ENCODE measurements at regions not wholly inside any gene's neighbourhood (a gene's known extent, or its start where the extent isn't known, plus 50 kb on each side); places are given as distances from the start of the nearest gene placed in this dataset.
"Not testable (repeated sequence)": the region's sequence is repeated elsewhere in the genome, so short reads cannot be mapped to it uniquely, and the experiment has no call there.

GRCh38 chr6:165135889-165136288 lies 173.5 kb downstream of the C6orf118 start:
- Mint-ChIP-seq H3K4me1 (no peaks in the 10 kb centered on the region), H3K4me3 (no peak overlapping the region), H3K27me3 (no peaks in the 10 kb centered on the region), H3K9me3 (peaks cover 9 to 32% (median 23%) of the 10 kb centered on the region in 7 donors), H3K36me3 (no peaks in the 10 kb centered on the region), H3K27ac (no peak overlapping the region)
- DNase-seq, result no peak
- ATAC-seq (ENCODE audit: low read depth in 2 of 2), result no peak

- no peaks in the 10 kb centered on the region for H3K4me1 Mint-ChIP-seq
- no peak overlapping the region for H3K27ac Mint-ChIP-seq
Observed at GRCh38 chr6:165129086-165129485, 180.3 kb downstream of the C6orf118 start.

GRCh38 chr6:165127743-165128142 lies 181.7 kb downstream of the C6orf118 start:
- not testable (repeated sequence) for H3K36me3 Mint-ChIP-seq; H3K4me1 Mint-ChIP-seq; H3K4me3 Mint-ChIP-seq; ATAC-seq (ENCODE audit: low read depth in 2 of 2); DNase-seq; H3K27me3 Mint-ChIP-seq
- peak overlapping the region in 1 of 6 donors; percentile 52 for H3K27ac Mint-ChIP-seq
- H3K9me3 Mint-ChIP-seq, result peaks cover 0 to 21% (median 5%) of the 10 kb centered on the region in 7 donors

More at GRCh38 chr6:165129086-165129485, 180.3 kb downstream of the C6orf118 start:
- ATAC-seq (ENCODE audit: low read depth in 2 of 2) (no peak), DNase-seq (no peak)
- Mint-ChIP-seq H3K9me3 (peaks cover 0 to 23% (median 8%) of the 10 kb centered on the region in 7 donors), H3K36me3 (no peaks in the 10 kb centered on the region), H3K27me3 (no peaks in the 10 kb centered on the region), H3K4me3 (no peak overlapping the region)

- H3K27me3 Mint-ChIP-seq; H3K9me3 Mint-ChIP-seq; H3K4me3 Mint-ChIP-seq; H3K4me1 Mint-ChIP-seq; H3K27ac Mint-ChIP-seq; H3K36me3 Mint-ChIP-seq; ATAC-seq (ENCODE audit: low read depth in 2 of 2); DNase-seq: not testable (repeated sequence)
Observed at GRCh38 chr6:165124681-165125080, 184.7 kb downstream of the C6orf118 start.

GRCh38 chr6:165119231-165120020 lies 190.0 kb downstream of the C6orf118 start:
- DNase-seq (no peak), ATAC-seq (ENCODE audit: low read depth in 2 of 2) (no peak)
- no peak overlapping the region for H3K27ac Mint-ChIP-seq
- no peak overlapping the region for H3K4me3 Mint-ChIP-seq
- no peaks in the 10 kb centered on the region for H3K36me3 Mint-ChIP-seq
- no peaks in the 10 kb centered on the region for H3K4me1 Mint-ChIP-seq
- H3K9me3 Mint-ChIP-seq, result peaks cover 3 to 13% (median 6%) of the 10 kb centered on the region in 7 donors
- no peaks in the 10 kb centered on the region for H3K27me3 Mint-ChIP-seq

- H3K36me3 Mint-ChIP-seq, result no peaks in the 10 kb centered on the region
- no peaks in the 10 kb centered on the region for H3K4me1 Mint-ChIP-seq
- no peak overlapping the region for H3K4me3 Mint-ChIP-seq
- H3K9me3 Mint-ChIP-seq, result peaks cover 6 to 20% (median 11%) of the 10 kb centered on the region in 7 donors
- H3K27me3 Mint-ChIP-seq, result no peaks in the 10 kb centered on the region
- ATAC-seq (ENCODE audit: low read depth in 2 of 2) (no peak), DNase-seq (no peak)
- H3K27ac Mint-ChIP-seq, result no peak overlapping the region
Observed at GRCh38 chr6:165118736-165119135, 190.7 kb downstream of the C6orf118 start.

GRCh38 chr6:165117806-165118205 lies 191.6 kb downstream of the C6orf118 start:
- Mint-ChIP-seq H3K4me3 (no peak overlapping the region), H3K36me3 (no peaks in the 10 kb centered on the region), H3K9me3 (peaks cover 9 to 28% (median 14%) of the 10 kb centered on the region in 7 donors), H3K27ac (peak overlapping the region in 1 of 6 donors; percentile 3), H3K27me3 (no peaks in the 10 kb centered on the region), H3K4me1 (no peaks in the 10 kb centered on the region)
- ATAC-seq (ENCODE audit: low read depth in 2 of 2), result no peak
- no peak for DNase-seq

GRCh38 chr6:165117121-165117520 lies 192.3 kb downstream of the C6orf118 start:
- Mint-ChIP-seq H3K4me3 (peak overlapping the region in 1 of 8 donors; percentile 76), H3K27me3 (no peaks in the 10 kb centered on the region), H3K4me1 (no peaks in the 10 kb centered on the region), H3K27ac (no peak overlapping the region), H3K9me3 (peaks cover 10 to 29% (median 17%) of the 10 kb centered on the region in 7 donors), H3K36me3 (no peaks in the 10 kb centered on the region)
- no peak for DNase-seq
- no peak for ATAC-seq (ENCODE audit: low read depth in 2 of 2)

- no peaks in the 10 kb centered on the region for H3K36me3 Mint-ChIP-seq
- H3K9me3 Mint-ChIP-seq, result peaks cover 10 to 28% (median 14%) of the 10 kb centered on the region in 7 donors
- H3K4me1 Mint-ChIP-seq, result no peaks in the 10 kb centered on the region
- no peak for ATAC-seq (ENCODE audit: low read depth in 2 of 2)
- no peak overlapping the region for H3K27ac Mint-ChIP-seq
- no peak overlapping the region for H3K4me3 Mint-ChIP-seq
- no peak for DNase-seq
- H3K27me3 Mint-ChIP-seq, result no peaks in the 10 kb centered on the region
Observed at GRCh38 chr6:165110860-165111259, 198.5 kb downstream of the C6orf118 start.

GRCh38 chr6:165109011-165109410 lies 200.4 kb downstream of the C6orf118 start:
- H3K4me1 Mint-ChIP-seq, result no peaks in the 10 kb centered on the region
- no peak overlapping the region for H3K4me3 Mint-ChIP-seq
- peaks cover 4 to 16% (median 12%) of the 10 kb centered on the region in 7 donors for H3K9me3 Mint-ChIP-seq
- no peaks in the 10 kb centered on the region for H3K36me3 Mint-ChIP-seq
- DNase-seq (no peak), ATAC-seq (ENCODE audit: low read depth in 2 of 2) (no peak)
- H3K27ac Mint-ChIP-seq, result no peak overlapping the region
- no peaks in the 10 kb centered on the region for H3K27me3 Mint-ChIP-seq

- Mint-ChIP-seq H3K36me3 (no peaks in the 10 kb centered on the region), H3K27ac (no peak overlapping the region), H3K4me3 (no peak overlapping the region), H3K9me3 (peaks cover 0 to 14% (median 5%) of the 10 kb centered on the region in 7 donors), H3K27me3 (no peaks in the 10 kb centered on the region), H3K4me1 (no peaks in the 10 kb centered on the region)
- ATAC-seq (ENCODE audit: low read depth in 2 of 2) (no peak), DNase-seq (no peak)
Observed at GRCh38 chr6:165106261-165106660, 203.1 kb downstream of the C6orf118 start.

- H3K9me3 Mint-ChIP-seq, result peaks cover 2 to 67% (median 23%) of the 10 kb centered on the region in 7 donors
Observed at GRCh38 chr6:165098165-165098564, 211.2 kb downstream of the C6orf118 start.

GRCh38 chr6:165096868-165097267 lies 212.5 kb downstream of the C6orf118 start:
- Mint-ChIP-seq H3K4me1 (no peaks in the 10 kb centered on the region), H3K9me3 (peaks cover 2 to 69% (median 24%) of the 10 kb centered on the region in 7 donors)
- no peak for ATAC-seq (ENCODE audit: low read depth in 2 of 2)

More at GRCh38 chr6:165098165-165098564, 211.2 kb downstream of the C6orf118 start:
- Mint-ChIP-seq H3K36me3 (no peaks in the 10 kb centered on the region), H3K27ac (no peak overlapping the region), H3K4me1 (no peaks in the 10 kb centered on the region), H3K4me3 (no peak overlapping the region), H3K27me3 (no peaks in the 10 kb centered on the region)
- no peak for ATAC-seq (ENCODE audit: low read depth in 2 of 2)
- DNase-seq, result no peak

GRCh38 chr6:165096209-165096608 lies 213.2 kb downstream of the C6orf118 start:
- H3K4me1 Mint-ChIP-seq, result no peaks in the 10 kb centered on the region
- ATAC-seq (ENCODE audit: low read depth in 2 of 2) (no peak), DNase-seq (no peak)
- H3K36me3 Mint-ChIP-seq, result no peaks in the 10 kb centered on the region
- H3K4me3 Mint-ChIP-seq, result no peak overlapping the region
- H3K9me3 Mint-ChIP-seq, result peaks cover 2 to 62% (median 20%) of the 10 kb centered on the region in 7 donors
- H3K27ac Mint-ChIP-seq, result no peak overlapping the region
- no peaks in the 10 kb centered on the region for H3K27me3 Mint-ChIP-seq

More at GRCh38 chr6:165096868-165097267, 212.5 kb downstream of the C6orf118 start:
- H3K4me3 Mint-ChIP-seq, result no peak overlapping the region
- no peaks in the 10 kb centered on the region for H3K36me3 Mint-ChIP-seq
- DNase-seq, result no peak
- H3K27ac Mint-ChIP-seq, result no peak overlapping the region
- no peaks in the 10 kb centered on the region for H3K27me3 Mint-ChIP-seq
